A673 (cell line): ENCODE measurements at regions not wholly inside any gene's neighbourhood (a gene's known extent, or its start where the extent isn't known, plus 50 kb on each side); places are given as distances from the start of the nearest gene placed in this dataset.

Experiments
- BruUV-seq: library from RNA; stranded (reverse); fragments of 400-500 nt; replicated peaks from 2 replicates; lab custom pipeline; 2021; lab: Mats Ljungman, UMichigan
- CTCF ChIA-PET: fragments of 300-600 bp; sonication (Branson Sonifier 250); formaldehyde crosslinking; loops from one replicate; lab custom pipeline; 2022; ENCODE audit warnings: antibody characterized with exemption; lab: Charles Lee
- POLR2A ChIA-PET: fragments of 300-600 bp; sonication (Branson Sonifier 250); formaldehyde crosslinking; loops from one replicate; lab custom pipeline; 2022; ENCODE audit warnings: antibody characterized with exemption; ENCODE audit not compliant: low non-redundant PET; lab: Charles Lee
- DNase-seq: peaks from one replicate; pipeline ENCODE4 v3.0.0-alpha.2; 2015; ENCODE audit warnings: low spot score
- H3K27ac ChIP-seq: fragments of 200-600 bp; sonication (generic); 2 replicates; pipeline ENCODE4 v1.5.1; 2016; ENCODE audit warnings: mixed run types, low read depth, mild to moderate bottlenecking, mixed read lengths, antibody characterized with exemption, low read length; ENCODE audit not compliant: poor library complexity, severe bottlenecking
- H3K27me3 ChIP-seq: fragments of 200-600 bp; sonication (generic); replicated peaks from 2 replicates; pipeline ENCODE4 v1.6.1; 2017; ENCODE audit warnings: mixed run types, low read depth, mild to moderate bottlenecking, mixed read lengths, antibody characterized with exemption, low read length; ENCODE audit not compliant: insufficient read depth, poor library complexity
- H3K36me3 ChIP-seq: fragments of 200-600 bp; sonication (generic); 2 replicates; pipeline ENCODE4 v1.6.1; 2016; ENCODE audit warnings: mixed run types, mild to moderate bottlenecking, mixed read lengths, antibody characterized with exemption, low read length; ENCODE audit not compliant: insufficient read depth, poor library complexity, severe bottlenecking
- H3K4me1 ChIP-seq: fragments of 200-600 bp; sonication (generic); 2 replicates; pipeline ENCODE4 v1.6.1; 2017; ENCODE audit warnings: mixed run types, mild to moderate bottlenecking, mixed read lengths, antibody characterized with exemption, low read length; ENCODE audit not compliant: insufficient read depth, poor library complexity, severe bottlenecking
- H3K4me3 ChIP-seq: fragments of 200-600 bp; sonication (generic); 2 replicates; pipeline ENCODE4 v1.5.1; 2016; ENCODE audit warnings: low read depth, mixed run types, mild to moderate bottlenecking, mixed read lengths, low read length; ENCODE audit not compliant: poor library complexity, severe bottlenecking
- H3K9me3 ChIP-seq: fragments of 200-600 bp; sonication (generic); 2 replicates; pipeline ENCODE4 v1.6.1; 2016; ENCODE audit warnings: mixed run types, low read depth, mild to moderate bottlenecking, mixed read lengths, antibody characterized with exemption, low read length; ENCODE audit not compliant: poor library complexity, severe bottlenecking
- CTCF ChIP-seq: fragments of 300-800, 200-600 bp; sonication (generic); conservative IDR thresholded peaks from 2 replicates; pipeline ENCODE4 v1.5.1; 2017; ENCODE audit warnings: low read depth, mild to moderate bottlenecking, antibody characterized with exemption, low read length, moderate library complexity, mixed read lengths
- EZH2 ChIP-seq: fragments of 200-600 bp; sonication (generic); IDR thresholded peaks from 2 replicates; pipeline ENCODE4 v1.6.1; 2017; ENCODE audit warnings: borderline replicate concordance, low read depth, mild to moderate bottlenecking, mixed read lengths, antibody characterized with exemption, low read length; ENCODE audit not compliant: poor library complexity, severe bottlenecking
- intact Hi-C: fragments of 100-400 bp; cut with micrococcal nuclease; formaldehyde crosslinking; loops from one replicate; pipeline ENCODE4 v1.10.0; 2022; ENCODE audit not compliant: unreplicated experiment

GRCh38 chr2:18799397-18799796 is 210.0 kb upstream of the NT5C1B start:
- ChIA-PET POLR2A (interaction anchor here (0.6 kb wide), 1 partner anchor 496 kb away, joined by 3 read pairs; no protein-coding TSS in a partner anchor), CTCF (interaction anchor here (0.6 kb wide), 1 partner anchor 106 kb away, joined by 3 read pairs; no protein-coding TSS in a partner anchor)
- TF ChIP-seq CTCF: no peak
- no peak for TF ChIP-seq EZH2
- Histone ChIP-seq H3K4me1 (no peaks in the 10 kb centered on the region), H3K27me3 (no peaks in the 10 kb centered on the region), H3K27ac (no peak overlapping the region), H3K4me3 (no peak overlapping the region), H3K36me3 (no peaks in the 10 kb centered on the region), H3K9me3 (no peaks in the 10 kb centered on the region)
- DNase-seq: no peak
- BruUV-seq: no TSS peak
- intact Hi-C loops: no loop called here

DNA sequence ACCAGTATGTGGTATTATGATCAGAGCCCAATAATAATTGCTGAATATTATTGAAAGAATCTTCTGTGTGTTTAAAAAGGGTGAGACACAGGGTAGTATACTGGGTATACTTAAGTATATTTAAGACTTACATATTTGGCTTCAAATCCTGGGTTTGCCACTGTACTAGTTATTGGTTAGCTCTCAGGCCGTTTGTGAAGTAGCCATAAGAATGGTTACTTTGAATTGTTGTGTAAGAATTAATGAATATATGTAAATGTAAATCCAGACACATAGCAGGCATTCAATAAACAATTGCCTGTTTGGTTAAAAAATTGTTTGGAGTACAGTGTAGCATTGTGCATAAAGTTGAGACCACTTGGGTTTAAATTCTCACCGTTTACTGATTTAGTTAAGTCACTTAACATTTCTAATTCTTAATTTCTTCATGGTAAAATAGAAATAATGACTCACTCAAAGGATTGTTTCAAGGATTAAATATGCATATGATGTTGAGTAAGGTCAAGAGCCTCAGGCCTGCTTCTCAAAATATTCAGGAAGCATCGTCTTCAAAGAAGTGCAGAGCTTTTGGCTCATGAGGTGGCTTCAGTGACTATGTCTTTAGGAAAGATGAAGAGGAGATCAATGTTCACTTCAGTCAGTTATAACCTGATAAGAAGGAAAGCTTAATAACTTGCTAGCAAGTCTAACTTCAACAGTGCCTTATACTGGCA is 207.9 kb upstream of the NT5C1B start:
- no peaks in the 10 kb centered on the region for H3K9me3 ChIP-seq
- no TSS peak for BruUV-seq
- intact Hi-C loops: no loop called here
- DNase-seq: no peak
- CTCF ChIA-PET: no interaction called here
- no peak for TF ChIP-seq EZH2
- TF ChIP-seq CTCF: no peak
- POLR2A ChIA-PET: no interaction called here
- no peak overlapping the region for H3K4me3 ChIP-seq
- no peaks in the 10 kb centered on the region for H3K27me3 ChIP-seq
- H3K4me1 ChIP-seq: no peaks in the 10 kb centered on the region
- no peak overlapping the region for H3K27ac ChIP-seq
- no peaks in the 10 kb centered on the region for H3K36me3 ChIP-seq

- Histone ChIP-seq H3K27me3 (no peaks in the 10 kb centered on the region), H3K36me3 (no peaks in the 10 kb centered on the region), H3K27ac (no peak overlapping the region), H3K4me1 (no peaks in the 10 kb centered on the region), H3K9me3 (no peaks in the 10 kb centered on the region), H3K4me3 (no peak overlapping the region)
- ChIA-PET CTCF (no interaction called here), POLR2A (no interaction called here)
- intact Hi-C loops: no loop called here
- BruUV-seq: no TSS peak
- TF ChIP-seq CTCF (no peak), EZH2 (no peak)
- DNase-seq: no peak
These were observed 206.5 kb upstream of the NT5C1B start for GRCh38 chr2:18795906-18796305.
